ENCODE measurements at regions not wholly inside any gene's neighbourhood (a gene's known extent, or its start where the extent isn't known, plus 50 kb on each side); places are given as distances from the start of the nearest gene placed in this dataset.

DNA sequence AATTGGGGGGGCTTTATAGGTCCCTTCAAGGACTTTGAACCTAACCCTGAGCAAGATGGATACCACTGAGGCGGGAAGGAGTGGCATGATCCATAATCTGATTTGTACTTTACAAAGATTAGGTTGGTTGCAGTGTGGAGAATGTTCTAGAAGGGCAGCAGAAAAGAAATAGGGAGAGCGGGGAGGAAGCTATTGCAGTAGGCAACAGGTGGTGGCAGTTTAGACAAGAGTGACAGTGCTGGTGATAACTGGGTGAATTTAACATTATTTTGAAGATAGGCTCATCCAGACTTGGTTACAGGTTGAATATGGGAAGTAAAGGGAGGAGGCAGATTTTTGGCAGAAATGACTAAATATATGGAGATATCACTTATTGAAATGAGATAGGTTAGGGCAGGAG, 179.9 kb upstream of the CADM1 start:
- DNase-seq, result no peak
- H3K4me3 ChIP-seq, result no peak overlapping the region
- no peaks in the 10 kb centered on the region for H3K9me3 ChIP-seq
- H3K27me3 ChIP-seq, result peaks cover 0 to 3% (median 0%) of the 10 kb centered on the region in 3 donors
- 87% methylated on average over 2 of the region's 2 CpGs for WGBS, 2 donors
- TF ChIP-seq, protein P1, sequence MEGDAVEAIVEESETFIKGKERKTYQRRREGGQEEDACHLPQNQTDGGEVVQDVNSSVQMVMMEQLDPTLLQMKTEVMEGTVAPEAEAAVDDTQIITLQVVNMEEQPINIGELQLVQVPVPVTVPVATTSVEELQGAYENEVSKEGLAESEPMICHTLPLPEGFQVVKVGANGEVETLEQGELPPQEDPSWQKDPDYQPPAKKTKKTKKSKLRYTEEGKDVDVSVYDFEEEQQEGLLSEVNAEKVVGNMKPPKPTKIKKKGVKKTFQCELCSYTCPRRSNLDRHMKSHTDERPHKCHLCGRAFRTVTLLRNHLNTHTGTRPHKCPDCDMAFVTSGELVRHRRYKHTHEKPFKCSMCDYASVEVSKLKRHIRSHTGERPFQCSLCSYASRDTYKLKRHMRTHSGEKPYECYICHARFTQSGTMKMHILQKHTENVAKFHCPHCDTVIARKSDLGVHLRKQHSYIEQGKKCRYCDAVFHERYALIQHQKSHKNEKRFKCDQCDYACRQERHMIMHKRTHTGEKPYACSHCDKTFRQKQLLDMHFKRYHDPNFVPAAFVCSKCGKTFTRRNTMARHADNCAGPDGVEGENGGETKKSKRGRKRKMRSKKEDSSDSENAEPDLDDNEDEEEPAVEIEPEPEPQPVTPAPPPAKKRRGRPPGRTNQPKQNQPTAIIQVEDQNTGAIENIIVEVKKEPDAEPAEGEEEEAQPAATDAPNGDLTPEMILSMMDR (IDR thresholded peaks at IDR 0.05), result no peak
- TF ChIP-seq EP300 (IDR thresholded peaks at IDR 0.05) (no peak), POLR2AphosphoS5 (IDR thresholded peaks at IDR 0.05) (no peak), POLR2A (IDR thresholded peaks at IDR 0.05) (no peak)
- intact Hi-C loops (cut with DNase I), result no loop called here
- no peak overlapping the region for H3K27ac ChIP-seq
- H3K4me1 ChIP-seq, result no peaks in the 10 kb centered on the region
- H3K36me3 ChIP-seq, result no peaks in the 10 kb centered on the region

DNA sequence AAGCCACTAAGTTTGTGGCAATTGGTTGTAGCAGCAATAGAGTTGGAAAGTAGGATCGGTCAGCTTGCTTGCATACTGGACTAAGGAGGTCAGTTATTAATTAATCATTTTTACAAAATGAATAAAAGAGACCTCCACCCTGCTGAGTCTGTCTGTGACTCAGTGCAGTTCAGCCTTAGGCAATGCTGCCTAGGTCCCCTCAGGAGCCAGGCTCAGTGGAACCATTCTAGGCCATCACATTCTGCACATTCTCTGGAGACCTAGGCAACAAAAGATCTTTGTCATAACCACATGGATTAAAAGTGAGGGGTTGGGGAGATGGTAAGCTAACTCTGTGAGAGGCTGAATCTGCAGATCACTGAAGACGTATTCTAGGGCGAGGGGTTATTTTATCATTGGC, 178.7 kb upstream of the CADM1 start:
- Histone ChIP-seq H3K4me3 (no peak overlapping the region), H3K27ac (no peak overlapping the region), H3K4me1 (no peaks in the 10 kb centered on the region), H3K27me3 (no peaks in the 10 kb centered on the region), H3K36me3 (no peaks in the 10 kb centered on the region), H3K9me3 (no peaks in the 10 kb centered on the region)
- WGBS, 2 donors, result 73 to 79% methylated on average over 3 of the region's 3 CpGs
- intact Hi-C loops (cut with DNase I), result no loop called here
- no peak for DNase-seq
- TF ChIP-seq POLR2AphosphoS5 (IDR thresholded peaks at IDR 0.05) (no peak), EP300 (IDR thresholded peaks at IDR 0.05) (no peak), POLR2A (IDR thresholded peaks at IDR 0.05) (no peak)
- TF ChIP-seq, protein P1 (IDR thresholded peaks at IDR 0.05), result no peak

DNA sequence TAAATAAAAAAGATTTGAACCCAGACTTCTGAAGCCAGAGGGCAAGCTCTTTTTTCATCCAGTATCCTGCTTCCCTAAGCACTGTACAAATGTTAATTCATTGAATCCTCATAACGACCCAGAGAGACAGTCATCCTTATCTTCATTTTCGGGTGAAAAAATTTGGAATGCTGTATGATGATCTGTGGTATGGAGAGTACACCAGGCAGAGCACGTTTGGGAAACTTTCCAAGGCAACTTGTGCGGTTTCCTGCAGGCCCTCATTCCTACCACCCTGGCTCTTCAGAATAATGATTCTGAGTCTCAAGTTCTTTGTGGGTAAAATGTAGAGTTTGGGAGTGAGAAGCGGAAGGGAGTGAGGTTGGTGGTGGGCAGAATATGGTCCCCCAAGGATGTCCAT, 177.9 kb upstream of the CADM1 start:
- H3K36me3 ChIP-seq, result no peaks in the 10 kb centered on the region
- H3K9me3 ChIP-seq, result no peaks in the 10 kb centered on the region
- TF ChIP-seq, protein P1 (IDR thresholded peaks at IDR 0.05), result no peak
- TF ChIP-seq POLR2AphosphoS5 (IDR thresholded peaks at IDR 0.05) (no peak), EP300 (IDR thresholded peaks at IDR 0.05) (no peak), POLR2A (IDR thresholded peaks at IDR 0.05) (no peak)
- WGBS, 2 donors, result 89 to 91% methylated on average over 5 of the region's 5 CpGs
- intact Hi-C loops (cut with DNase I), result no loop called here
- no peak overlapping the region for H3K4me3 ChIP-seq
- no peak overlapping the region for H3K27ac ChIP-seq
- H3K4me1 ChIP-seq, result no peaks in the 10 kb centered on the region
- H3K27me3 ChIP-seq, result no peaks in the 10 kb centered on the region
- peak; percentile 11 for DNase-seq

DNA sequence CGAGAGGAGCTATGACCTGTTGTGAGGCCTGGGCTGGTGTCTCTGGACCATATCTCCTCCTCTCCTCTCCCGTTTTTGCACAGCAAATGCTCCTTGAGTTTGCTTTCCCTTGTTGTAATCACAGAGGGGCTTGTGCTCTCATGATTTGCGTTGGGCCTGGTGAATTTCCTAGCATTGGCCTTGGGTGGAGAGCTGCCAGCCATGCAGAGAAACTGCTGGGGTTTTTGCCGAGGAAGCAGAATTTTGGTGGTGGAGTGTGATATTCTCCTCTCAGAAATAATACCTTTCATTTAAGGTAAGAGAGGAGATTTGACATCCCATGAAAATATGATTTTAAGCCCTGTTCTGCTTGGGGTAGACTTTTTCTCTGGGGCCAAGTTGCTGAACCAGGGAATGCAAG, 175.7 kb upstream of the CADM1 start:
- no peak overlapping the region for H3K4me3 ChIP-seq
- no peak overlapping the region for H3K27ac ChIP-seq
- H3K36me3 ChIP-seq, result no peaks in the 10 kb centered on the region
- peak; percentile 7 for DNase-seq
- intact Hi-C loops (cut with DNase I), result no loop called here
- H3K27me3 ChIP-seq, result no peaks in the 10 kb centered on the region
- no peaks in the 10 kb centered on the region for H3K4me1 ChIP-seq
- H3K9me3 ChIP-seq, result no peaks in the 10 kb centered on the region
- TF ChIP-seq, protein P1 (IDR thresholded peaks at IDR 0.05), result no peak
- no peak for TF ChIP-seq POLR2AphosphoS5 (IDR thresholded peaks at IDR 0.05)
- no peak for TF ChIP-seq EP300 (IDR thresholded peaks at IDR 0.05)
- no peak for TF ChIP-seq POLR2A (IDR thresholded peaks at IDR 0.05)
- 75 to 76% methylated on average over 4 of the region's 4 CpGs for WGBS, 2 donors

DNA sequence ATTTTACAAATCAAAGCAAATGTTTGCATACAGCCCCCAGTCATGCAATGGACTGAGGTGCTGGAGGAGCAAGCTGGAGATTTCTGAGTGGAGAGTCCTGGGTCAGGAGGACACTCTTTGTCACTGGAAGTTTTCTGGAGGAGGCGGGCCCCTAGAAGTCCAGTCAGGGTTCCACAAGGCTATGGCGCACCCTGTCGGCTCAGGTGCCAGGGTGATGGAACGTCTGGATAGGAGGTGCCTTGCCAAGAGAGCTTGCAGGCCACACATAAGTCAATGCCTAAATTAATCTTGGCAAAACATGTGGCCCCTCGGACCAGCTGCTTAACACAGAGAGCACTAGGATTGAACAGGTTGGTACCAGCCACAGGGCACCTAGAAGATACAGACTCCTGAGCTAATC, 174.7 kb upstream of the CADM1 start:
- DNase-seq, result no peak
- 37 to 74% methylated on average over 5 of the region's 5 CpGs for WGBS, 2 donors
- TF ChIP-seq POLR2AphosphoS5 (IDR thresholded peaks at IDR 0.05) (no peak), EP300 (IDR thresholded peaks at IDR 0.05) (no peak), POLR2A (IDR thresholded peaks at IDR 0.05) (no peak)
- TF ChIP-seq, protein P1 (IDR thresholded peaks at IDR 0.05), result peak in 1 of 4 experiments; percentile 18
- intact Hi-C loops (cut with DNase I), result no loop called here
- Histone ChIP-seq H3K27ac (no peak overlapping the region), H3K36me3 (no peaks in the 10 kb centered on the region), H3K4me1 (peaks cover 0 to 6% (median 0%) of the 10 kb centered on the region in 4 donors), H3K9me3 (no peaks in the 10 kb centered on the region), H3K4me3 (no peak overlapping the region), H3K27me3 (no peaks in the 10 kb centered on the region)
